Neutrophil (primary cell): ENCODE measurements at regions not wholly inside any gene's neighbourhood (a gene's known extent, or its start where the extent isn't known, plus 50 kb on each side); places are given as distances from the start of the nearest gene placed in this dataset.

ENCODE experiments used
- H3K27ac ChIP-seq: fragments of 200-600 bp; sonication (generic); 2 replicates; pipeline ENCODE4 v1.5.1; 2016; ENCODE audit warnings: mild to moderate bottlenecking, moderate library complexity
- H3K27me3 ChIP-seq: fragments of 200-600 bp; sonication (generic); 2 replicates; pipeline ENCODE4 v1.6.0; 2016; ENCODE audit warnings: mild to moderate bottlenecking
- H3K36me3 ChIP-seq: fragments of 200-600 bp; sonication (generic); 2 replicates; pipeline ENCODE4 v1.5.1; 2017
- H3K4me1 ChIP-seq, 2 experiments: fragments of 200-600 bp in 1 of 2; sonication (generic) in 1 of 2; 1 replicate in 1 of 2; 2 replicates in 1 of 2; pipeline versions ENCODE4 v1.5.1 to v1.6.1; 2013 to 2016; ENCODE audit warnings: low read depth in 1 of 2, low read length in 1 of 2, mild to moderate bottlenecking in 1 of 2, moderate library complexity in 1 of 2; ENCODE audit not compliant: control insufficient read depth in 1 of 2, insufficient read depth in 1 of 2
- H3K4me3 ChIP-seq, 2 experiments: fragments of 200-600 bp in 1 of 2; sonication (generic) in 1 of 2; 1 replicate in 1 of 2; 2 replicates in 1 of 2; pipeline ENCODE4 v1.5.1; 2013 to 2016; ENCODE audit warnings: low read depth in 1 of 2, low read length in 1 of 2, mild to moderate bottlenecking in 1 of 2, moderate library complexity in 1 of 2
- H3K9me3 ChIP-seq: fragments of 200-600 bp; sonication (generic); 2 replicates; pipeline ENCODE4 v1.5.1; 2016
- CTCF ChIP-seq: fragments of 200-600 bp; sonication (generic); IDR thresholded peaks from 2 replicates; pipeline ENCODE4 v1.5.1; 2016; ENCODE audit warnings: antibody characterized with exemption

DNA sequence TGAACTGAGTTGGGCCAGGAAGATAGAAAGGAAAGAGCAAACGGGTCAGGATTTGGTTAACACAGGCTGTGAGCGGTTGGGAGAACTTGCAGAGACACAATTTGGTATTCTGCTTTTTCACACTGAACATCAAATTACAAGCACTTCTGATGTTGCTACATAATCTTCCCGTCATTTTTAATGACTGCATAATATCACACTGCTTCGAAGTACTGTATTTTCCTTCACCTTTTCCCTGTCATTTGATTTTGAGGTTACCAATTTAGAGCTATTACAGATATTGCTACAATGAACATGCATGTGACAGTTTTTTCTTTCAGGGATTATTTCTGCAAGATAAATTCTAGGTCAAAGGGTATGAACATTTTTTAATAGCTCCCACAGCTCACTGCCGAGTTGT is 71.4 kb upstream of the CPEB4 start:
- Histone ChIP-seq H3K27ac (no peak overlapping the region), H3K36me3 (no peaks in the 10 kb centered on the region), H3K9me3 (no peaks in the 10 kb centered on the region), H3K4me1 (peaks cover 9 to 12% of the 10 kb centered on the region in 2 experiments), H3K27me3 (no peaks in the 10 kb centered on the region), H3K4me3 (no peak overlapping the region)
- no peak for TF ChIP-seq CTCF

- Histone ChIP-seq H3K4me1 (peaks cover 10 to 13% of the 10 kb centered on the region in 2 experiments), H3K9me3 (no peaks in the 10 kb centered on the region), H3K36me3 (no peaks in the 10 kb centered on the region), H3K27ac (no peak overlapping the region), H3K4me3 (no peak overlapping the region), H3K27me3 (no peaks in the 10 kb centered on the region)
- TF ChIP-seq CTCF = no peak
Observed at GRCh38 chr5:173817561-173817960, 70.6 kb upstream of the CPEB4 start.

- TF ChIP-seq CTCF = no peak
- H3K4me1 ChIP-seq = peaks cover 10 to 13% of the 10 kb centered on the region in 2 experiments
- no peaks in the 10 kb centered on the region for H3K36me3 ChIP-seq
- no peak overlapping the region for H3K27ac ChIP-seq
- no peak overlapping the region for H3K4me3 ChIP-seq
- H3K9me3 ChIP-seq = no peaks in the 10 kb centered on the region
- no peaks in the 10 kb centered on the region for H3K27me3 ChIP-seq
Observed at GRCh38 chr5:173819521-173819920, 68.6 kb upstream of the CPEB4 start.

DNA sequence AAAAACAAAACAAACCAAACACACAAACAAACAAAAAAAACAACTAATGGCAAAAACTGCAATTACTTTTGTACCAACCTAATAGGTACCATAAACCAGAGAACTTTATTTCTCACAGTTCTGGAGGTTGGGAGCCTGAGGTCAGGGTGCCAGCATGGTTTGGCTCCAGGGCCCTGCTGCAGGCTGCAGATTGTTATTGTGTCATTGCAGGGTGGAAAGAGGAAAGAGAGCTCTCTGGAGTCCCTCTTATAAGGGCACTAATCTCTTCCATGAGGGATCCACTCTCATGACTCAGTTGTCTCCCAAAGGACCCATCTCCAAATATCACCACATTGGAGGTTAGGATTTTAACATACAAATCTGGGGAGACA is 64.9 kb upstream of the CPEB4 start:
- H3K27me3 ChIP-seq = no peaks in the 10 kb centered on the region
- H3K4me3 ChIP-seq = no peak overlapping the region
- no peak overlapping the region for H3K27ac ChIP-seq
- no peaks in the 10 kb centered on the region for H3K9me3 ChIP-seq
- no peak for TF ChIP-seq CTCF
- H3K36me3 ChIP-seq = no peaks in the 10 kb centered on the region
- peaks cover 10 to 13% of the 10 kb centered on the region in 2 experiments for H3K4me1 ChIP-seq

GRCh38 chr5:173823721-173824567 is 64.2 kb upstream of the CPEB4 start:
- Histone ChIP-seq H3K9me3 (no peaks in the 10 kb centered on the region), H3K4me1 (peaks cover 10 to 13% of the 10 kb centered on the region in 2 experiments), H3K27me3 (no peaks in the 10 kb centered on the region), H3K27ac (no peak overlapping the region), H3K36me3 (no peaks in the 10 kb centered on the region), H3K4me3 (no peak overlapping the region)
- no peak for TF ChIP-seq CTCF
